HG03139 (cell line): ENCODE measurements at regions not wholly inside any gene's neighbourhood (a gene's known extent, or its start where the extent isn't known, plus 50 kb on each side); places are given as distances from the start of the nearest gene placed in this dataset.

Source experiments
- ATAC-seq: cut with Tn5 transposase; IDR thresholded peaks from one replicate; pipeline ENCODE4 v1.9.1; 2021; ENCODE audit not compliant: unreplicated experiment

GRCh38 chr1:4033713-4034112, 133.6 kb upstream of the C1orf174 start:
- ATAC-seq = no peak

GRCh38 chr1:4034318-4034887, 134.3 kb upstream of the C1orf174 start:
- ATAC-seq = no peak

DNA sequence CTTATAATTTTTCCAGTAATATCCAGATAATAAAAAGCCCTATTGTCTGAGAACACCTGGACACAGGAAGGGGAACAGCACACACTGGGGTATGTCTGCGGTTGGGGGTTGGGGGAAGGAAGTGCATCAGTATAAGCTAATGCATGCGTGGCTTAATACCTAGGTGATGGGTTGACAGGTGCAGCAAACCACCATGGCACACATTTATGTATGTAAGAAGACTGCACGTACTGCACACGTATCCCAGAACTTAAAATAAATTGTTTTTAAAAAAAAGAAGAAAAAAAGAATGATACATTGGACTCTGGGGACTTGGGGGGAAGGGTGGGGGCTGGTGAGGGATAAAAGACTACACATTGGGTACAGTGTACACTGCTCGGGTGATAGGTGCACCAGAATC, 144.9 kb upstream of the C1orf174 start:
- no peak for ATAC-seq

- ATAC-seq = no peak
These were observed 145.4 kb upstream of the C1orf174 start for GRCh38 chr1:4045397-4046010.

DNA sequence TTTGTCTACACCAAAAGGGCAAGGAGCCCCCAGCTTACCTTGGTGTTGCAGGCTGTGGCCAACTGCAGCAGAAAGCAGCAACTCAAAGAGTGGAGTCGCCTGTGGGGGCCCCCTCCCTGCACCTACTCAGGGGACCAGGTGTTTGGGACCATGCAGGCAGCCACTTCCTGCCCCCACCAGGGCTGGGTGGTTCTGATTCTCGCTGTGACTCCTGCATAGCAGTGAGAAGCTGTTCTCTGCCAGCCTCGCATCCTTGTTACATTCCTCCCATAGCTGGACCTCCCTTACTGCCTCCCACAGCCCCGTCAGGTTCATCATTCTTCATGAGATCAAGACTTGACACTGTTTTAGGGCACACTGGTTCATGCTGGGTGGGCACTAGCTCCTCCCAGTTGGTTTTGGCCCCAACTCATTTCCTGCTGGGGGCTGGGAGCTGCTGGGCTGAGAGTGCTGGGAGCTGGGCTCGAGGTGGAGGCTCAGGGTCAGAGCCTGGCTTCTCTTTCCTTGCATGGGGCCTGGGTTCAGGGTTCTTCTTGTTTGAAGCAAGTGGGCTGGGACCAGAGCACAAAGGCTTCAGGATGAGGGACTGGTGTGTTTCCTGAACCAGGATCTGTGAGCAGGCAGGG, 146.9 kb upstream of the C1orf174 start:
- ATAC-seq = no peak

DNA sequence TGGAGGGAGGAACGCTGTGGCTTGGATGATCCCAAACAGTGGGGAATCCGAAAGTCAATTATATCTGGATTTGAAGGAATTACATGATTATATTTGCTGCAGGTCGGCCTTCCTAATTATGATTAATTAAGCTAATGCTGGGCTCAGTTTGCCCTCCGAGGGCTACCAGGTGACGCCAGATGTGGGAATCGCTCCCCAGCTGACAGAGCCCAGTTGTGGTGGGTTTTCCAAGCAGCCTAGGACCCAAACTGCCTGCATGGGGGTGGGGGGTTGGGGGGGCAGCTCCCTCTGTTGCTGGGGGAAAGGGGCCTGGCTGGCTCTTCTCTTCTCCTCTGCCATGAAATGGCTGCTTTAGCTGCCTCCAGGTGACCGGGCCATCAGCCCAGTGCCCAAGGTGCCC, 147.6 kb upstream of the C1orf174 start:
- no peak for ATAC-seq

DNA sequence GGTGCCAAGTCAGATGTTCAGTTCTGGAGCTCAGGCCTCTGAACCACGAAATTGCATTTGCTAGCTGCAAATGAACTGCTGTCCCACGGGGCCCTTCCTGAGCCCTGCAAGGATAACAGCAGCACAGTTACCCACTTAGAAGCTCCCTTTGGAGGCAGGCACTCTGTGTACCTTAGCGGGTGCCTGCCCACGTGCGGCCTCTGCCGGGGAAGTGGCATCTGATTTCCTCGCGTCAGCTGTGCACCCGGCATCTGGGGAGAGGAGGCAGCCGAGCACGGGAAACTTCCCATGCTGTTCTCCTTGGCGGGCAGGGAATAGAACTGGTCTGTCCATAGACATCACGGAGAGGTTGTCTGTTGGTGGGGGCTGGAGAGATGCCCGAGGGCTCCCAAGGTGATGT, 148.0 kb upstream of the C1orf174 start:
- ATAC-seq = no peak

- no peak for ATAC-seq
These were observed 148.8 kb upstream of the C1orf174 start for GRCh38 chr1:4048921-4049320.

DNA sequence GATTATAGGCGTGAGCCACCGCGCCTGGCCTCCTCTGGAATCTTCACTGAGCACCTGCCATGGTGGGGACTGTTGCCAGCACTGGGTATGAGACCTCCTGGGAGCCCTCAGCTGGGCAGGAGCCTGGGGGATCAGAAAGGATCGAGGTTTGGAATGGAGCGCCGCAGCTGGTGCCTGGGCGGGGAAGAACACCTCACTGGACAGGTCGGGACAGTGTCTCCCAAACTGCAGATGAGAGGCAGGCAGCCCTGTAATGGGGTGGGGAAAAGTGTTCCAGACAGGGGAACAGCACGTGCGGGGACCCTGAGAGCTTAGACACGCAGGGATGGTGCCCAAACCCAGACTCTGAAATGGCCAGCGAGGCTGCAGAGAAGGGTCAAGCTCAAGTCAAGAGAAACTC, 150.9 kb upstream of the C1orf174 start:
- no peak for ATAC-seq

DNA sequence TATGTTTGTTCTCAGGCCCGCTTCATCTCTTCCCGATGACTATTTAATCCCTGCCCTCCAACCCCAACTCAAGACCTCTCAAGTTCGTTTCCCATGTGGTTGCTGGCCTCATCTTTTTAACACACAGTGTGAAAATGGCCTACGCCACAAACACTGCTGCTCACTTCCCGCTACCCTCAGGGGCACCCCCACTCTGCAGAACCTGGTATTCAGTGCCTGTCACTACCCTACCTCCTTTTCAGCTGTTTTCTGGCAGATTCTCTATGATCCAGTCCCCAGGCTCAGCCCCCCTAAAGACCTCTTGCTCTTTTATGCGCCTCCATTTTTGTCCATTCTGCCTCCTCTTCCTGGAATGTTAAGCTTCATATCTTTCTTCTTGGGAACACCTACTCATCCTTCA, 152.6 kb upstream of the C1orf174 start:
- no peak for ATAC-seq

- ATAC-seq = no peak
These were observed 153.2 kb upstream of the C1orf174 start for GRCh38 chr1:4053160-4053748.

DNA sequence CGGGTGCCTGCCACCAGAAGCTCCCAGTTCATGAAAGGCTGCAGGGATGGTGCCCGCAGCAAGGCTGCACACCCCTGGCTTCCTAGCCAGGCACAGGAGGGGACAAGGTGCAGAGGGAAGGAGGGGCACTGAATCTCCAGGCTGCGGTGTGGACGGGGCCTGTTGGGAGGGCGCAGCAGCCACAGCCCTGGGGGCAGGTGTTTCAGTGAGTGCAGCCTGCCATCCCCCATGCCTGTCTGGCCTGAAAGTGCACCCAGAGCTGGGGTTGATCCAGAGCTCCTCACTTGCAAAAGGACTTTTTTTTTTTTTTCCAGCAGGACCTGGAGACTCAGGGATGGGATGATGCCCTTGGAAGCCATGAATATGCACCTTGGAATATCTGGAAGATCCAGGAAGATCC, 153.7 kb upstream of the C1orf174 start:
- no peak for ATAC-seq

DNA sequence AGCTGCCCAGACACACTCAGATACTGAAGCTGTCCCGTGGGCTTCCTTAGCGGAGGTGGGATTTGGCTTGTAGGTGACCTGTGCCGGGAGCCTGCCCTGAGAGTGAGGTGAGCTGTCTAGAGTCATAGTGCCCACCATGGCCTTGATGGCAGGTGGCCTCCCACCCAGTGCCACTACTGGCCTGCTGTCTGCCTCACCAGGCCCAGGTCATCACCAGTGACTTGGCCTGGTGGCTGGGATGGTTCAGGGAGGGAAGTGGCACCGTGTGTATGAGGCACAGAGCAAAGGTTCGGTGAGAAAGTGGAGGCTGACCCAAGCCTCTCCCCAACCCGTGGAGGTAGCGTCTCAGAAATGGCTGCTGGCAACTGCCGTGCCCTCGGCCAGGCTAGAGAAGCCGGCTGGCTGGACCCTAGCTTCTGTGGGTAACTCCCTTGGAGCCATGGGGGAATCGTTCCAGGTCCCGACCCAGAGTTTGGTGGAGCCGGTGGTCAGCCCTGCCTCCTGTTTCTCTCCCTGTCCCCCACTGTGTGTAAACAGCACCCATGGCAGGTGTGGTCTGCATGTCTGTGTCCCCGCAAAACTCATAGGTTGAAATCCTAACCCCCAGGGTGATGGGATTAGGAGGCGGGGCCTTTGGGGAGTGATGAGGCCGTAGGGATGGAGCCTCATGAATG, 155.4 kb upstream of the C1orf174 start:
- ATAC-seq = no peak

DNA sequence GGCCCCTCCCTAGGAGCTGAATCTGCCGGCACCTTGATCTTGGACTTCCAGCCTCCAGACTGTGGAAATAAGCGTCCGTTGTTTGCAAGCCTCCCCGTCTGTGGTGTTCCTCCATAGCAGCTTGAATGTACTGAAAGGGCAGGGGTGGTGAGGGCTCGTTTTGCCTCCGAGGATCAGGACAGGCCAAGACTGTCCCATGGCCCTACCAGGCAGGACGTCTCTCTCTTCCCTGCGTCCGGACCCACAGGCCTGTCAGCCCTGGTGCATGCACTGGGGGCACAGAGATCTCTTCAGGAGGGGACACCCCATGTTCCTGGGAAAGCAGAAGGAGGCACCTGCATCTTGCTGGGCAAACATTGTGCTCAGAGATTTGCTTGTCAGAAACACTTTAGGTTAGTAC, 156.3 kb upstream of the C1orf174 start:
- ATAC-seq = no peak

- ATAC-seq = no peak
These were observed 156.9 kb upstream of the C1orf174 start for GRCh38 chr1:4056989-4057388.

DNA sequence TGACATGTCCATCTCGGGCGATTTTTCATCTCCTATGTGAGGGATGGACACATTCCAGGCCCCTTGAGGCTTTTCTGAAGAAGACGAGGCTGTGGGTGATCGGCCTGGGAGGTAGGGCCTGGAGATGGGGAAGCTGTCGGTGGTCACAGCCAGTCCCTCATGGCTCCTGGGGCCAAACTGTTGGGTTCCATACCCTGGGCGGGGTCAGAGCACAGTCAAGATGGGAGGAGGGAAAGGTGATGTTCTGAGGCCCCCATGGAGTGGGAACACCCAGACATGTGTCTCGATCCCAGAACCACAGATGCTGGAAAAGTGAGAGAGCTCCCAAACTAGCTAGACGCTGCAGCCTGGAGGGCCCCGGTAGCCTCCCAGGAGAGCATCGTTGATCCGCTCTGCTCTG, 157.5 kb upstream of the C1orf174 start:
- no peak for ATAC-seq

DNA sequence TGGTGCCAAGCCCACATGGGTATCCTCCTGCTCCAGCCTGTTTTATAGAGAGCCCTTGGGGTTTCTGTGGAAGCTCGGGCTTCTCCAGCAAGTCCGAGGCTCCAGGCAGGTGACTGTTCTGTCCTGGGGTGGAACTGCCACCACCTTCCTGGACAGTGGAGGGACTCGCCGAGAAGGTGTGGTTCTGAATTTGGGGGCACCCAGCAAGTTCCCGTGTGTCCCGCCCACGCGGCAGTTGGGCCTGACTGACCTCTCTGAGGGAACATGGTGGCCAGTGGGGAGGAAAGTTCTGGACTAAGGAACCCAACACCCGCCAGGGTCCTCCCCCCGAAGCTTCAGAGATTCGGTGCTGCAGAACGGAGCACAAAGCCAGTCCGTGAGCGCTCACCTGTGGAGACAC, 158.1 kb upstream of the C1orf174 start:
- no peak for ATAC-seq

GRCh38 chr1:4058706-4059105, 158.6 kb upstream of the C1orf174 start:
- ATAC-seq = no peak

DNA sequence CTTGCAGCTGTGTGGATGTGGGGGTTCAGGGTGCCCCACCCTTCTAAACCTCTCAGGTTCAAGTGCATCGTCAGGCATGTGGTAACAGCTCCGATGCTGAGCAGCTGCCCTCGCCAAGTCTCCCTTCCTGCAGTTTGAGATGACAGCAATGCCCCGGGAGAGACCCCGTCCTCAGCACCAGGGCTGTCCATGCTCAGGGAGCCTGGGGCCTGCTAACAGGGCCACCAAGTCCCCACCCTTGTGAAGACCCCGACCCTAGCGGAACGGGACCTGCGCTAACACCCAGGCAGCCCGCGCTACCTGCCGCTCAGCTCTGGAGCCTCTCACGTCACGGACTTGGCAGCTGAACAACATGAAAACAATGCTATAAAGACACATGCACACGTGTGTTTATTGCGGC, 159.2 kb upstream of the C1orf174 start:
- no peak for ATAC-seq

GRCh38 chr1:4060850-4061249, 160.8 kb upstream of the C1orf174 start:
- ATAC-seq = no peak

DNA sequence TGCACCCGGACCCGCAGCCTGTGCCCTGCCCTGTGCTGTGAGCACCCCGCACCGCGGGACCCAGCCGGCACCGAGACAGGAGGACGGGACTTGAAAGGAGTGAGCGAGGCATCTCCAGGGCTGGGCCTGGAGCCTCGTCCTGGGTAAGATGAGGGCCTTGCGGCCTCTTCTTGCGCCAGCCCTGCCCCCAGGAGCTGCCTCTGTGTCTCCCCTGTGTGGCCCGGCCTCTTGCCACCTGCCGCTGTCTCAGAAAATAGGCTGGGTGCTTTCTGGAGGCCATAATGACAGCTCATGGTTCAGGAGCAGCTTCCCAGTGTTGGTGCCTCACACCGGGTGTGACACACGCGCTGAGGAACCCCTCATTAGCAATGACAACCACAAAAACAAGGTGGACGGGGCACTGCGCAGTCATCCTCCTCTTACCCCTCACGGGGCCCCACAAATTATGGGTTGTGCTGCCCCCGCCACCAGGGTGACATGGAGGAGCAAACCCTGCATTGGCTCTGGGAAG, 161.5 kb upstream of the C1orf174 start:
- no peak for ATAC-seq

DNA sequence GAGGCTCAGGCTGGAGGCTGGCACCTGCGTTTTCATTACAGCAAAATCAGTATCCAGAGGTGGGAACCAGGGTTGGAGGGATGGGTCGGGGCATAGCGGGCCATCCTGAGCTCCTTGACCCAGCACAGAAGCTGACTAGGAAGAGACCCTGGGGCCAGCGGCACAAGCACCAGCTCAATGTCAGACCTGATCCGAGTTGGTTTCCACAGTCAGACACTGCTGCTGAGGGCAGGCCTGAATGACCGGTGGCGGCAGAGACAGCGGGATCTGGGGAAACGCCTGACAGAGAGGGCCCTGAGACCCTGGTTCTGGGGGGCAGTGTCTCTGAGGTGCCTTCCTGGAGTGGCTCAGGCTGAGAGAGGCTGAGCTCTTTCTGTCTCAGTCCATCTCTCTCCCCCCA, 162.0 kb upstream of the C1orf174 start:
- no peak for ATAC-seq
